Kidney (tissue), 13 donors: ENCODE measurements at regions not wholly inside any gene's neighbourhood (a gene's known extent, or its start where the extent isn't known, plus 50 kb on each side); places are given as distances from the start of the nearest gene placed in this dataset.

Experiments used
- DNase-seq, 5 donors: peaks; one replicate each; pipeline ENCODE4 v3.0.0-alpha.2; 2013 to 2020
- FAIRE-seq: peaks from 2 replicates; lab custom pipeline; 2012; peaks lifted over from hg19 to GRCh38; lab: Jason Lieb, UNC
- H3K27ac ChIP-seq, 2 donors: one replicate each; pipeline ENCODE4 v1.7.0; 2013; ENCODE audit warnings: low read depth in 2 of 2, low read length in 2 of 2, inconsistent platforms in 1 of 2
- H3K27me3 ChIP-seq: one replicate; pipeline ENCODE4 v1.7.1; 2013; ENCODE audit warnings: low read length, inconsistent platforms; ENCODE audit not compliant: control insufficient read depth, insufficient read depth
- H3K36me3 ChIP-seq, 3 donors: one replicate each; pipeline versions ENCODE4 v1.7.0 to v1.7.1; 2013; ENCODE audit warnings: low read length in 3 of 3, control low read depth in 1 of 3, inconsistent platforms in 1 of 3; ENCODE audit not compliant: insufficient read depth in 3 of 3, control insufficient read depth in 2 of 3
- H3K4me1 ChIP-seq, 3 donors: one replicate each; pipeline versions ENCODE4 v1.7.0 to v1.7.1; 2013; ENCODE audit warnings: low read length in 3 of 3, inconsistent platforms in 1 of 3, low read depth in 1 of 3; ENCODE audit not compliant: control insufficient read depth in 2 of 3, insufficient read depth in 2 of 3
- H3K4me3 ChIP-seq, 3 donors: one replicate each; pipeline versions ENCODE4 v1.7.0 to v1.8.1; 2013; ENCODE audit warnings: low read length in 3 of 3, control low read depth in 1 of 3, inconsistent platforms in 1 of 3
- H3K9ac ChIP-seq, 3 donors: one replicate each; pipeline versions ENCODE4 v1.7.0 to v1.7.1; 2013; ENCODE audit warnings: low read length in 3 of 3, control low read depth in 1 of 3, inconsistent platforms in 1 of 3
- H3K9me3 ChIP-seq, 3 donors: one replicate each; pipeline versions ENCODE4 v1.7.0 to v1.7.1; 2013; ENCODE audit warnings: low read length in 3 of 3, control low read depth in 1 of 3, inconsistent platforms in 1 of 3; ENCODE audit not compliant: control insufficient read depth in 2 of 3, insufficient read depth in 1 of 3
- CTCF ChIP-seq: IDR thresholded peaks from 3 replicates; pipeline ENCODE4 v1.5.1; 2012; ENCODE audit warnings: mild to moderate bottlenecking, moderate library complexity, borderline replicate concordance; ENCODE audit not compliant: insufficient read depth; ENCODE audit errors: extremely low read depth
- intact Hi-C: fragments of 100-400 bp; cut with DNase I; formaldehyde crosslinking; loops from one replicate; pipeline ENCODE4 v1.11.1; 2022
- donor health status: control.
- donor health status: control.
- donor health status: control.
- donor health status: control.
- donor health status: control.
- donor health status: DM: yes; HTN: yes; CAD: no.
- donor health status: Normal renal cell carcinoma (clear cell type).

DNA sequence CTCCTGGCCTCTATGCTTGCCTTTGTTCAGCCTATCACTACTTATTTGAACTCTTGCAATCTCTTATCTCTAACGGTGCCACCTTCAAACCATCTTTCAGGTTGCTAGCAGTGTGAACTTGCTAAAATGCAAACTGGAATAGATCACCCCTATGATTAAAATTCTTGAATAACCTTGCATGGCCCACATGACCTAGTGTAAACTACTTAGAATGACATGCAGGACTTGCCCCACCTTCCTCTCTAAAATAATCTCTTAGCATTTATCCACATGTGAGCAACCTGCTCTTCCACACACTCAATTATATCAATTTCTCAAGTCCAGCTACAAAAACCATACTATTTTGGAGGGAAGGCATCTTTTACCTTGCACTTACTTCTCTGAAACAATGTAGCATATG is 137.6 kb downstream of the ETAA1 start:
- Histone ChIP-seq H3K4me1 (no peaks in the 10 kb centered on the region), H3K36me3 (no peaks in the 10 kb centered on the region), H3K9me3 (no peaks in the 10 kb centered on the region), H3K27ac (no peak overlapping the region), H3K9ac (no peak overlapping the region), H3K4me3 (no peak overlapping the region), H3K27me3 (no peaks in the 10 kb centered on the region)
- DNase-seq = no peak
- intact Hi-C loops = no loop called here
- TF ChIP-seq CTCF = no peak
- FAIRE-seq = no peak

- intact Hi-C loops = no loop called here
- Histone ChIP-seq H3K9me3 (peaks cover 0 to 8% (median 0%) of the 10 kb centered on the region in 3 donors), H3K27ac (no peak overlapping the region), H3K4me3 (no peak overlapping the region), H3K4me1 (no peaks in the 10 kb centered on the region), H3K36me3 (no peaks in the 10 kb centered on the region), H3K27me3 (no peaks in the 10 kb centered on the region), H3K9ac (no peak overlapping the region)
- no peak for DNase-seq
- no peak for FAIRE-seq
- TF ChIP-seq CTCF = no peak
Observed at GRCh38 chr2:67540962-67541361, 143.8 kb downstream of the ETAA1 start.

DNA sequence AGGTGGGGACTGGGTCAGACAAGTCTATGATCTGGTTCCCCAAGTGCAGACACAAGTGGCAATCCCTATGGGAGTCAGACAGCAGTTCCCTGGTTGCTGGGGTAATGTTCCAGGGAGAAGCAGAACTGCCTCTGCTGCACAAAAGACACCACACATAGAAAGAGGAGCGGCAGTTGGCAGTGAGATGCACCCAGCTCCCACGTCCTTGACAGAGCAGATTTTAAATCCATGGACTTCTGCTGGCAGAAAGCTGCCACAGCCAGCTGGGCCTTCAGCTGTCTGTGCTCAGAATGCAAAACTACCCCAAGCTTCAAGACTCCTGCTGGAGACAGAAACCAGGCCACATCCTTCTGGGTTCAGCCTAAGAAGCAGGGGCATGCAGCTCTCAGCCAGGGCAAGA is 147.2 kb downstream of the ETAA1 start:
- TF ChIP-seq CTCF = no peak
- no peaks in the 10 kb centered on the region for H3K4me1 ChIP-seq
- no peaks in the 10 kb centered on the region for H3K36me3 ChIP-seq
- H3K9me3 ChIP-seq = peaks cover 0 to 8% (median 0%) of the 10 kb centered on the region in 3 donors
- intact Hi-C loops = no loop called here
- no peak for FAIRE-seq
- no peaks in the 10 kb centered on the region for H3K27me3 ChIP-seq
- no peak overlapping the region for H3K4me3 ChIP-seq
- DNase-seq = no peak
- no peak overlapping the region for H3K9ac ChIP-seq
- no peak overlapping the region for H3K27ac ChIP-seq
